PC-3 (cell line): ENCODE measurements at regions not wholly inside any gene's neighbourhood (a gene's known extent, or its start where the extent isn't known, plus 50 kb on each side); places are given as distances from the start of the nearest gene placed in this dataset.

Experiments used
- ATAC-seq: fragments of 200-7000 bp; cut with Tn5 transposase; 2 replicates; pipeline ENCODE4 v1.9.1; 2020; ENCODE audit warnings: mild to moderate bottlenecking, moderate library complexity
- BruUV-seq: library from RNA; stranded (reverse); fragments of 400-500 nt; replicated peaks from 2 replicates; lab custom pipeline; 2021; lab: Mats Ljungman, UMichigan
- CTCF ChIA-PET: fragments of 300-600 bp; sonication (Branson Sonifier 250); formaldehyde crosslinking; loops from one replicate; lab custom pipeline; 2022; ENCODE audit warnings: antibody characterized with exemption; lab: Charles Lee
- POLR2A ChIA-PET: fragments of 300-600 bp; sonication (Branson Sonifier 250); formaldehyde crosslinking; loops from one replicate; lab custom pipeline; 2022; ENCODE audit warnings: antibody characterized with exemption; ENCODE audit not compliant: unreplicated experiment; lab: Charles Lee
- DNase-seq: peaks from one replicate; pipeline ENCODE4 v3.0.0-alpha.2; 2015
- H2AFZ ChIP-seq: fragments of 300-600 bp; sonication (generic); 2 replicates; pipeline ENCODE4 v1.6.0; 2016; ENCODE audit warnings: antibody characterized with exemption, low read length
- H3F3A ChIP-seq: fragments of 300-600 bp; sonication (generic); one replicate; pipeline ENCODE4 v1.6.0; 2017; ENCODE audit warnings: antibody characterized with exemption, low read length, control low read depth, mild to moderate bottlenecking; ENCODE audit not compliant: unreplicated experiment
- H3K27ac ChIP-seq: fragments of 300-600 bp; sonication (generic); 2 replicates; pipeline ENCODE4 v1.5.1; 2016; ENCODE audit warnings: mild to moderate bottlenecking, low read length
- H3K27me3 ChIP-seq: fragments of 300-600 bp; sonication (generic); 2 replicates; pipeline ENCODE4 v1.6.1; 2016; ENCODE audit warnings: low read length, mixed read lengths
- H3K36me3 ChIP-seq: fragments of 300-600 bp; sonication (generic); 2 replicates; pipeline ENCODE4 v1.6.1; 2016; ENCODE audit warnings: low read depth, mixed run types, low read length, mixed read lengths
- H3K4me1 ChIP-seq: fragments of 300-600 bp; sonication (generic); 2 replicates; pipeline ENCODE4 v1.5.1; 2016; ENCODE audit warnings: low read length; ENCODE audit not compliant: insufficient read depth
- H3K4me2 ChIP-seq: fragments of 300-600 bp; sonication (generic); 2 replicates; pipeline ENCODE4 v1.6.0; 2016; ENCODE audit warnings: low read length
- H3K4me3 ChIP-seq: fragments of 300-600 bp; sonication (generic); 2 replicates; pipeline ENCODE4 v1.5.1; 2016; ENCODE audit warnings: mild to moderate bottlenecking, low read length, mixed read lengths
- H3K79me2 ChIP-seq: fragments of 300-600 bp; sonication (generic); 2 replicates; pipeline ENCODE4 v1.6.1; 2017; ENCODE audit warnings: low read length, mixed read lengths
- H3K9ac ChIP-seq: fragments of 300-600 bp; sonication (generic); 2 replicates; pipeline ENCODE4 v1.6.0; 2016; ENCODE audit warnings: mild to moderate bottlenecking, low read length
- H3K9me2 ChIP-seq: fragments of 300-600 bp; sonication (generic); replicated peaks from 2 replicates; pipeline ENCODE4 v1.6.1; 2016; ENCODE audit warnings: mixed run types, low read length, mixed read lengths
- H3K9me3 ChIP-seq: fragments of 300-600 bp; sonication (generic); 2 replicates; pipeline ENCODE4 v1.6.1; 2016; ENCODE audit warnings: low read length, mixed read lengths
- H4K20me1 ChIP-seq: fragments of 300-600 bp; sonication (generic); 2 replicates; pipeline ENCODE4 v1.6.1; 2016; ENCODE audit warnings: low read length, mixed read lengths
- CTCF ChIP-seq: fragments of 300-600 bp; sonication (generic); conservative IDR thresholded peaks from 2 replicates; pipeline ENCODE4 v1.5.1; 2017; ENCODE audit warnings: antibody characterized with exemption, low read depth, mild to moderate bottlenecking, low read length
- EZH2 ChIP-seq: fragments of 300-600 bp; sonication (generic); IDR thresholded peaks from one replicate; pipeline ENCODE4 v1.6.1; 2017; ENCODE audit warnings: antibody characterized with exemption, mild to moderate bottlenecking, low read length; ENCODE audit not compliant: unreplicated experiment
- EZH2phosphoT487 ChIP-seq: fragments of 300-600 bp; sonication (generic); IDR thresholded peaks from 2 replicates; pipeline ENCODE4 v1.6.1; 2018; ENCODE audit warnings: mild to moderate bottlenecking, antibody characterized with exemption, low read length, borderline replicate concordance
- intact Hi-C: fragments of 100-400 bp; cut with micrococcal nuclease; formaldehyde crosslinking; loops from 2 replicates; pipeline ENCODE4 v1.9.0; 2023

- DNase-seq: no peak
- H3K27me3 ChIP-seq: no peaks in the 10 kb centered on the region
- no peaks in the 10 kb centered on the region for H3K9me2 ChIP-seq
- no peaks in the 10 kb centered on the region; the same call in 1 of the 2 replicates for H3K9me3 ChIP-seq
- H3K4me1 ChIP-seq: no peaks in the 10 kb centered on the region
- H3K9ac ChIP-seq: no peak overlapping the region
- H3K4me3 ChIP-seq: no peak overlapping the region
- no peak overlapping the region for H3K4me2 ChIP-seq
- H2AFZ ChIP-seq: no peak overlapping the region
- CTCF ChIA-PET: interaction anchor here (0.6 kb wide), 1 partner anchor 25 kb away, joined by 3 read pairs; no protein-coding TSS in a partner anchor
- peak; percentile 43 for ATAC-seq
- TF ChIP-seq EZH2: no peak
- no peak for TF ChIP-seq EZH2phosphoT487
- TF ChIP-seq CTCF: no peak
- H3F3A ChIP-seq: no peaks in the 10 kb centered on the region
- H3K36me3 ChIP-seq: no peaks in the 10 kb centered on the region
- no peak overlapping the region for H3K27ac ChIP-seq
- H3K79me2 ChIP-seq: no peaks in the 10 kb centered on the region
- intact Hi-C loops: loop anchor here (2.0 kb wide), 1 partner anchor 31 kb away; no protein-coding TSS in a partner anchor
- H4K20me1 ChIP-seq: no peaks in the 10 kb centered on the region
- POLR2A ChIA-PET: no interaction called here
- BruUV-seq: no TSS peak
Observed at GRCh38 chr1:233473549-233474204, 140.2 kb upstream of the KCNK1 start.

- Histone ChIP-seq H3K27me3 (no peaks in the 10 kb centered on the region), H4K20me1 (no peaks in the 10 kb centered on the region), H3K27ac (no peak overlapping the region), H3K9me3 (no peaks in the 10 kb centered on the region), H3K9me2 (0 out of 2 replicates have a peak, but pooled peaks cover 7% of the 10 kb centered on the region), H3K4me1 (peaks cover 18% of the 10 kb centered on the region), H3K36me3 (no peaks in the 10 kb centered on the region), H3F3A (no peaks in the 10 kb centered on the region), H3K9ac (no peak overlapping the region), H3K4me3 (no peak overlapping the region), H2AFZ (no peak overlapping the region), H3K4me2 (no peak overlapping the region), H3K79me2 (no peaks in the 10 kb centered on the region)
- POLR2A ChIA-PET: no interaction called here
- DNase-seq (peak; percentile 41), ATAC-seq (no peak)
- intact Hi-C loops: loop anchor here (1.0 to 5.0 kb wide), 2 partner anchors 314 to 590 kb away; no protein-coding TSS in a partner anchor
- no TSS peak for BruUV-seq
- CTCF ChIA-PET: interaction anchor here (0.5 to 1.0 kb wide), 5 partner anchors 146 to 634 kb away, joined by 3 to 4 read pairs (median 3); partner anchors contain the start of gene SLC35F3
- TF ChIP-seq EZH2phosphoT487 (no peak), CTCF (0 out of 2 replicates have a peak, but pooled peaks have one; percentile 33)
Observed at GRCh38 chr1:233477359-233477758, 136.5 kb upstream of the KCNK1 start.

- no peak overlapping the region for H3K27ac ChIP-seq
- no peaks in the 10 kb centered on the region for H3F3A ChIP-seq
- no peak overlapping the region for H3K4me2 ChIP-seq
- H3K36me3 ChIP-seq: no peaks in the 10 kb centered on the region
- no peaks in the 10 kb centered on the region for H3K27me3 ChIP-seq
- BruUV-seq: no TSS peak
- H2AFZ ChIP-seq: no peak overlapping the region
- ChIA-PET CTCF (no interaction called here), POLR2A (no interaction called here)
- H3K4me3 ChIP-seq: no peak overlapping the region
- H3K4me1 ChIP-seq: peaks cover 18% of the 10 kb centered on the region
- no peaks in the 10 kb centered on the region for H3K79me2 ChIP-seq
- H4K20me1 ChIP-seq: no peaks in the 10 kb centered on the region
- H3K9me3 ChIP-seq: no peaks in the 10 kb centered on the region
- ATAC-seq (no peak), DNase-seq (no peak)
- no peak overlapping the region for H3K9ac ChIP-seq
- no peak for TF ChIP-seq CTCF
- intact Hi-C loops: loop anchor here (1.0 to 5.0 kb wide), 2 partner anchors 427 to 589 kb away; no protein-coding TSS in a partner anchor
- 0 out of 2 replicates have a peak, but pooled peaks cover 7% of the 10 kb centered on the region for H3K9me2 ChIP-seq
Observed at GRCh38 chr1:233478611-233479010, 135.3 kb upstream of the KCNK1 start.
